ENCODE measurements at regions not wholly inside any gene's neighbourhood (a gene's known extent, or its start where the extent isn't known, plus 50 kb on each side); places are given as distances from the start of the nearest gene placed in this dataset.
A peak's percentile ranks its signal among the peaks of the same experiment; 100 is the strongest.

DNA sequence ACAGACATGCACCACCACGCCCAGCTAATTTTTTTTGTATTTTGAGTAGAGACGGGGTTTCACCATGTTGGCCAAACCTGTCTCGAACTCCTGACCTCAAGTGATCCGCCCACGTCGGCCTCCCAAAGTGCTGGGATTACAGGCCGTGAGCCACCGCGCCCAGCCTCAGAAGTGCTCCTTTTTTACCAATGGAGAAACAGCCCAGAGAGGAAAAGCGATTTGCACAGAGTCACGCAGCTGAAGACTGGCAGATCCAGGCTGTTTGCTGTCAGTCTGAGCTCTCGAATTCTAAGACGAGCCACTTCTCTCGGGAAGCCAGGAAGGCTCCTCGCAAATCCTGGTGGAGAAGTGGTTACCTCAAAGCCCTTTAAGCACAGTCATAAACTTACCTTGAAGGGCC is 57.4 kb upstream of the SDK1 start:
- peak; percentile 19 for ATAC-seq
- Histone ChIP-seq H3K4me2 (ENCODE audit: low read length) (peak overlapping the region; percentile 78), H2AFZ (ENCODE audit: low read length) (0 out of 2 replicates have a peak overlapping the region, but pooled peaks have one; percentile 13)

GRCh38 chr7:3244241-3244814 is 56.7 kb upstream of the SDK1 start:
- H3K4me3 ChIP-seq (ENCODE audit: low read length): peak overlapping the region; percentile 26; the same call in 1 of the 2 replicates
- H4K20me1 ChIP-seq (ENCODE audit: low read length): no peaks in the 10 kb centered on the region
- ATAC-seq (peak; percentile 95), DNase-seq (peak; percentile 87)
- H2AFZ ChIP-seq (ENCODE audit: low read length): 0 out of 2 replicates have a peak overlapping the region, but pooled peaks have one; percentile 28
- no peaks in the 10 kb centered on the region for H3K27me3 ChIP-seq (ENCODE audit: low read length)
- BruUV-seq (replicated peaks): no TSS peak
- peak overlapping the region; percentile 78 for H3K4me2 ChIP-seq (ENCODE audit: low read length)
- POLR2A ChIA-PET (ENCODE audit: unreplicated experiment): interaction anchor here (0.6 kb wide), 1 partner anchor 720 kb away, joined by 3 read pairs; no protein-coding TSS in a partner anchor
- peaks cover 28% of the 10 kb centered on the region for H3K4me1 ChIP-seq (ENCODE audit: insufficient read depth, low read length)
- no peaks in the 10 kb centered on the region for H3K36me3 ChIP-seq (ENCODE audit: low read depth, low read length)
- no peaks in the 10 kb centered on the region for H3F3A ChIP-seq (ENCODE audit: low read length, unreplicated experiment)
- intact Hi-C loops (cut with micrococcal nuclease): loop anchor here (1.0 to 2.0 kb wide), 2 partner anchors 28 to 36 kb away; no protein-coding TSS in a partner anchor
- no peaks in the 10 kb centered on the region for H3K79me2 ChIP-seq (ENCODE audit: low read length)
- TF ChIP-seq EZH2 (IDR thresholded peaks at IDR 0.05; ENCODE audit: low read length, unreplicated experiment): no peak
- no peak for TF ChIP-seq CTCF (conservative IDR thresholded peaks at IDR 0.05; ENCODE audit: low read depth, low read length)
- TF ChIP-seq EZH2phosphoT487 (IDR thresholded peaks at IDR 0.05; ENCODE audit: borderline replicate concordance, low read length): no peak
- no peaks in the 10 kb centered on the region for H3K9me2 ChIP-seq (replicated peaks; ENCODE audit: low read length)
- no peak overlapping the region for H3K9ac ChIP-seq (ENCODE audit: low read length)
- peaks cover 8% of the 10 kb centered on the region for H3K9me3 ChIP-seq (ENCODE audit: low read length)
- CTCF ChIA-PET: interaction anchor here (0.6 kb wide), 1 partner anchor 304 kb away, joined by 21 read pairs; no protein-coding TSS in a partner anchor
- peak overlapping the region; percentile 66 for H3K27ac ChIP-seq (ENCODE audit: low read length)

More for the DNA sequence above, 57.4 kb upstream of the SDK1 start:
- Histone ChIP-seq H3K27me3 (ENCODE audit: low read length) (no peaks in the 10 kb centered on the region), H3K4me3 (ENCODE audit: low read length) (peak overlapping the region; percentile 26; the same call in 1 of the 2 replicates), H3K9me3 (ENCODE audit: low read length) (peaks cover 8% of the 10 kb centered on the region), H3K9me2 (replicated peaks; ENCODE audit: low read length) (no peaks in the 10 kb centered on the region), H3K4me1 (ENCODE audit: insufficient read depth, low read length) (peaks cover 34% of the 10 kb centered on the region), H3K27ac (ENCODE audit: low read length) (peak overlapping the region; percentile 66), H3K36me3 (ENCODE audit: low read depth, low read length) (no peaks in the 10 kb centered on the region), H3F3A (ENCODE audit: low read length, unreplicated experiment) (no peaks in the 10 kb centered on the region), H3K9ac (ENCODE audit: low read length) (no peak overlapping the region), H3K79me2 (ENCODE audit: low read length) (no peaks in the 10 kb centered on the region), H4K20me1 (ENCODE audit: low read length) (no peaks in the 10 kb centered on the region)
- intact Hi-C loops (cut with micrococcal nuclease): loop anchor here (1.0 to 2.0 kb wide), 2 partner anchors 29 to 35 kb away; no protein-coding TSS in a partner anchor
- CTCF ChIA-PET: no interaction called here
- TF ChIP-seq CTCF (conservative IDR thresholded peaks at IDR 0.05; ENCODE audit: low read depth, low read length) (no peak), EZH2phosphoT487 (IDR thresholded peaks at IDR 0.05; ENCODE audit: borderline replicate concordance, low read length) (no peak), EZH2 (IDR thresholded peaks at IDR 0.05; ENCODE audit: low read length, unreplicated experiment) (no peak)
- DNase-seq: no peak
- POLR2A ChIA-PET (ENCODE audit: unreplicated experiment): no interaction called here
- BruUV-seq (replicated peaks): no TSS peak

DNA sequence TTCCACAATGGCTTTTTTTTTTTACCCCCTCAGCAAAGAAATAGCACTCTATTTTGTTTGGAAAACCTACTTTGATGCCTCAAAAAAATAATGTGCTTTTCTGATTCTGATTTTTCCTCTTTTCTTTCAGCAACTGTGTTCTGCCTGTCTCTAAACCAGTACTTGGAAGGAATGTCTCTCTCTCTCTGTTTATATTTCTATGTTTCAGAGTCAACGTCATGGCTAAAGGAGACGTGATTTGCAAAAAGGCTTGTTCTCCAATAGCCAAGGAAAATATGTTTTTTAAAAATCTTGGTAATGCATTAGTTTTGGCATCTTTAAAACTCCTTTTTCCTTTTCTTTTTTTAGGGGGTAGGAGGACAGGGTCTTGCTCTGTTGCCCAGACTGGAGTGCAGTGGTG is 56.0 kb upstream of the SDK1 start:
- Histone ChIP-seq H3K9ac (ENCODE audit: low read length) (no peak overlapping the region), H3K36me3 (ENCODE audit: low read depth, low read length) (no peaks in the 10 kb centered on the region), H3F3A (ENCODE audit: low read length, unreplicated experiment) (no peaks in the 10 kb centered on the region), H3K27me3 (ENCODE audit: low read length) (no peaks in the 10 kb centered on the region), H3K79me2 (ENCODE audit: low read length) (no peaks in the 10 kb centered on the region), H3K4me3 (ENCODE audit: low read length) (no peak overlapping the region), H3K4me2 (ENCODE audit: low read length) (peak overlapping the region; percentile 78), H4K20me1 (ENCODE audit: low read length) (no peaks in the 10 kb centered on the region), H2AFZ (ENCODE audit: low read length) (no peak overlapping the region), H3K27ac (ENCODE audit: low read length) (peak overlapping the region; percentile 66), H3K9me3 (ENCODE audit: low read length) (peaks cover 8% of the 10 kb centered on the region), H3K9me2 (replicated peaks; ENCODE audit: low read length) (no peaks in the 10 kb centered on the region), H3K4me1 (ENCODE audit: insufficient read depth, low read length) (peaks cover 25% of the 10 kb centered on the region)
- TF ChIP-seq EZH2phosphoT487 (IDR thresholded peaks at IDR 0.05; ENCODE audit: borderline replicate concordance, low read length): no peak
- TF ChIP-seq EZH2 (IDR thresholded peaks at IDR 0.05; ENCODE audit: low read length, unreplicated experiment): no peak
- TF ChIP-seq CTCF (conservative IDR thresholded peaks at IDR 0.05; ENCODE audit: low read depth, low read length): no peak
- ATAC-seq (no peak), DNase-seq (no peak)
- POLR2A ChIA-PET (ENCODE audit: unreplicated experiment): no interaction called here
- intact Hi-C loops (cut with micrococcal nuclease): loop anchor here (2.0 kb wide), 1 partner anchor 36 kb away; no protein-coding TSS in a partner anchor
- CTCF ChIA-PET: no interaction called here
- no TSS peak for BruUV-seq (replicated peaks)

Data from PC-3 (cell line).